Activated CD4-positive, alpha-beta T cell treated with anti-CD3 and anti-CD28 coated beads, Interleukin-2, amount 50 U/mL, for 1 hour (primary cell): ENCODE measurements at regions not wholly inside any gene's neighbourhood (a gene's known extent, or its start where the extent isn't known, plus 50 kb on each side); places are given as distances from the start of the nearest gene placed in this dataset.
"Not testable (repeated sequence)": the region's sequence is repeated elsewhere in the genome, so short reads cannot be mapped to it uniquely, and the experiment has no call there.

Source experiments
- DNase-seq: peaks from one replicate; pipeline ENCODE4 v3.0.0-alpha.2; 2020

DNA sequence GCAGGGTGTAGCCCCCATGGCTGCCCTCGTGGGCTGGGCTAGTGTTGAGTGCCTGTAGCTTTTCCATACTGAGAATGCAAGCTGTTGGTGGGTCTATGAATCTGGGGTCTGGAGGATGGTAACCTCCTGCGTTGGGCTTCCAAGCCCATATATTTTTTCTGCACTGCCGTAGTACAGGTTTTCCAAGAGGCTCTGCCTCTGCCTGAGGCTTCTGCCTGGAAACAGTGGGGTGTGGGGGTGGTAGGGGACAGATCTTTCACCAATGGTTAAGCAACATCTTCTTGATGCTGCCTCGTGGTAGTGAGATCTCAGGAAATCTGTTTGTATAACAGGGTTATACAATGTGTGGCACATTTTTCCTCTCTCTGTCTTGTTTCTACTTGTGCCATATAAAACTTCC is 189.0 kb upstream of the ZNF519 start:
- not testable (repeated sequence) for DNase-seq

GRCh38 chr18:14301255-14301654 is 169.0 kb upstream of the ZNF519 start:
- DNase-seq = not testable (repeated sequence)

DNA sequence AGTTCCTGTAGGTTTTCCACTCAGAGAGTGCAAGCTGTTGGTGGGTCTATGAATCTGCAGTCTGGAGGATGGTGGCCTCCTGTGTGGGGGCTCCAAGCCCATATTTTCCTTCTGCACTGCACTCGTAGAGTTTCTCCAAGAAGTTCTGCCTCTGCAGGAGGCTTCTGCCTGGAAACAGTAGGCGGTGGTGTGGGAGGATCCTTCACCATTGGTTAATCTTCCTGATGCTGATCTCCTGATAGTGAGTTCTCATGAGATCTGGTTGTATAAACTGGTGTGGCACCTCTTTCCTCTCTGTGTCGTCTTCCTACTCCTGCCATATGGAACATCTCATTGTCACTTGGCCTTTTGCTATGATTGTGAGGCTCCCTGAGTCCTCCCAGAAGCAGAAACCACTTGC is 162.8 kb upstream of the ZNF519 start:
- not testable (repeated sequence) for DNase-seq

DNA sequence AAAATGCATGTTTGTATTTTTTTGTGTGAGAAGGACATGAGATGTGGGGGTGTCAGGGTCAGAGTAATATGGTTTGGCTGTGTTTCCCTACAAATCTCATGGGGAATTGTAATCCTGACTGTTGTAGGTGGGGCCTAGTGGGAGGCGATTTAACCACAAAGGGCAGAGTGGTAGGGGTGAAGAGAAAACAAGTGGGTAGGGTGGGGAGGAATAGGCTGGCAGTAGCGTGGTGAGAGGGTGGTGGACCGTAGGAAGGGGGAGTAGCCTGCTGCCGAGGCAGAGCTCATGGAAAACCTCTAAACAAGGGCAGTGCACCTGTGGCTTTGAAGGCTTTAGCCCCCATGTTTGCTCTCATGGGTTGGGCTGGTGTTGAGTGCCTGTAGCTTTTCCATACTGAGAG is 152.8 kb upstream of the ZNF519 start:
- no peak for DNase-seq

DNA sequence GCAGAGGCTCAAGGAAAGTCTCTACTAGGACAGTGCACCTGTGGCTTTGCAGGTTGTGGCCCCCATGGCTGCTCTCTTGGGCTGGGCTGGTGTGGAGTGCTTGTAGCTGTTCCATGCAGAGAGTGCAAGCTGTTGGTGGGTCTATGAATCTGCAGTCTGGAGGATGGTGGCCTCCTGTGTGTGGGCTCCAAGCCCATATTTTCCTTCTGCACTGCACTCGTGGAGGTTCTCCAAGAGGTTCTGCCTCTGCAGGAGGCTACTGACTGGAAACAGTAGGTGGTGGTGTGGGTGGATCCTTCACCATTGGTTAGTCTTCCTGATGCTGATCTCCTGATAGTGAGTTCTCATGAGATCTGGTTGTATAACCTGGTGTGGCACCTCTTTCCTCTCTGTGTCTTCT is 143.2 kb upstream of the ZNF519 start:
- not testable (repeated sequence) for DNase-seq

- DNase-seq = not testable (repeated sequence)
Measured at GRCh38 chr18:14265637-14266410, 133.6 kb upstream of the ZNF519 start.

DNA sequence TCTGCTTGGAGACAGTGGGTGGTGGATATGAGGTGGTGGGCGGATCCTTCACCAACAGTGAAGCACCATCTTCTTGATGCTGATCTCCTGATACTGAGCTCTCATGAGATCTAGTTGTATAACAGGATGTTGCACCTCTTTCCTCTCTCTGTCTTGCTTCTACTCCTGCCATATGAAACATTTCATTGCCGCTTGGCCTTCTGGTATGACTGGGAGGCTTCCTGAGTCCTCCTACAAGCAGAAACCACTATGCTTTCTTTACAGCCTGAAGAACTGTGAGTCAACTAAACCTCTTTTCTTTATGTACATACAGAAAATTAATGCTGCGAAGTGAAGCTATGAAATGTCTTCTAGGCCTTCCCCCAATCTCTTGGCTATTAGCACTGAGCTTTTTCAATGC is 130.6 kb upstream of the ZNF519 start:
- DNase-seq = not testable (repeated sequence)

DNA sequence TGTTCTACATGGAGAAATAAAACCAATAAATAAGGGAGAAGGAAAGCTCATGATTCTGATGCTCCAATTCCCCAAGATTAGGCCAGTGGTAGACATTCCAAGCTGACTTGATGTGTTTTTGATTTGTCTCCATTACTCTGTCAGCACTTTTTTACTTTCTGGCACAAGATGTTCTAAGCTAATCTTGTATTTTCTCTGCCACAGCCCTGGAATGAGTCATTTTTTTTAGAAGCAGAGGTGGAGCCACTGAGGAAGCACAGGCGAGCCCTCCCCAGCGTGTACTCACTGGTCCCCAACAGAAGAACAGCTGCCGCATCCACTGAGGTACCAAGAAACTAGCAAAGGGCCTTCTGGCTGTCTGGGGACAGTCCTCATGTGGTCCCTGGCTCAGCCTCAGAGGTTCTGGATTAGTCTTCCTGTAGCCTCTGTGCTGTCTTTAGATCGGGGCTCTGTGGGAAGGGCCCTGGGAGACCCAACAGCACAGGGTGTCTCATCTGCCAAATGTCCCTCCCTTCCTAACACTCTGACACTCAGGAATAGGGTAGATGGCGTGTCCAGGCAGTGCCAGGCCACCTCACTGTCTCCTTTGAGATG is 117.9 kb upstream of the ZNF519 start:
- not testable (repeated sequence) for DNase-seq

DNA sequence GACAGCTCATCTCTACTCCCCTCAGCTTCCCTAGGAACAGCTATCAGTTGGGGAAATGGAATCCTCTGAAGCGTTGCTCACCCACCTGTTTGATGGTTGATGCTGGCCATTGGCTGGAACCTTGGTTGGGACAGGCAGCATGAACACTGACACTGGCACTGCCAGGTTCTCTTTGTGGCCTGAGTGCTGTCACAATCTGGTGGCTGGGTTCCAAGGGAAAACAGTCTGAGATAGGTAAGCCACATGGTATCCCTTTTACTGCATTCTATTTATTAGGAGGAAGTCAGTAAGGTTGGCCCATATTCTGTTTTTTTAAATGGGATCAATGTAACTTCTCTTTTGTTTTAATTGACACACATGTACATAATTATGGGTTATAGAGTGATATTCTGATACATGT is 107.0 kb upstream of the ZNF519 start:
- DNase-seq = not testable (repeated sequence)

- not testable (repeated sequence) for DNase-seq
Measured at GRCh38 chr18:14236356-14237048, 104.3 kb upstream of the ZNF519 start.

- not testable (repeated sequence) for DNase-seq
Measured at GRCh38 chr18:14225286-14225679, 93.0 kb upstream of the ZNF519 start.

DNA sequence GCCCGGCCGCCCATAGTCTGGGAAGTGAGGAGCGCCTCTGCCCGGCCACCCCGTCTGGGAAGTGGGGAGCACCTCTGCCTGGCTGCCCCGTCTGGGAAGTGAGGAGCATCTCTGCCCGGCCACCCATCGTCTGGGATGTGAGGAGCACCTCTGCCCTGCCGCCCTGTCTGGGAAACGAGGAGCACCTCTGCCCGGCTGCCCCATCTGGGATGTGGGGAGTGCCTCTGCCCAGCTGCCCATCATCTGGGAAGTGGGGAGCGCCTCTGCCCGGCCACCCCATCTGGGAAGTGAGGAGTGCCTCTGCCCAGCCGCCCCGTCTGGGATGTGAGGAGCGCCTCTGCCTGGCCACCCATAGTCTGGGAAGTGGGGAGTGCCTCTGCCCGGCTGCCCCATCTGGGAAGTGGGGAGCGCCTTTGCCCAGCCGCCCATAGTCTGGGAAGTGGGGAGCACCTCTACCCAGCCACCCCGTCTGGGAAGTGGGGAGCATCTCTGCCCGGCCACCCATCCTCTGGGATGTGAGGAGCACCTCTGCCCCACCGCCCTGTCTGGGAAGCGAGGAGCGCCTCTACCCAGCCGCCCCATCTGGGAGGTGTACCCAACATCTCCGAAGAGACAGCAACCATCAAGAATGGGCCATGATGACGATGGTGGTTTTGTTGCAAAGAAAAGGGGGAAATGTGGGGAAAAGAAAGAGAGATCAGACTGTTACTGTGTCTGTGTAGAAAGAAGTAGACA is 92.5 kb upstream of the ZNF519 start:
- DNase-seq = not testable (repeated sequence)

DNA sequence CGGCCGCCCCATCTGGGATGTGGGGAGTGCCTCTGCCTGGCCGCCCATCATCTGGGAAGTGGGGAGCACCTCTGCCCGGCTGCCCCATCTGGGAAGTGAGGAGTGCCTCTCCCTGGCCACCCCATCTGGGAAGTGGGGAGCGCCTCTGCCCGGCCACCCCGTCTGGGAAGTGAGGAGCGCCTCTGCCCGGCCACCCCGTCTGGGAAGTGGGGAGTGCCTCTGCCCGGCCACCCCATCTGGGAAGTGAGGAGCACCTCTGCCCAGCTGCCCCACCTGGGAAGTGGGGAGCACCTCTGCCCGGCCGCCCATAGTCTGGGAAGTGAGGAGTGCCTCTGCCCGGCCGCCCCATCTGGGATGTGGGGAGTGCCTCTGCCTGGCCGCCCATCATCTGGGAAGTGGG is 91.7 kb upstream of the ZNF519 start:
- not testable (repeated sequence) for DNase-seq

DNA sequence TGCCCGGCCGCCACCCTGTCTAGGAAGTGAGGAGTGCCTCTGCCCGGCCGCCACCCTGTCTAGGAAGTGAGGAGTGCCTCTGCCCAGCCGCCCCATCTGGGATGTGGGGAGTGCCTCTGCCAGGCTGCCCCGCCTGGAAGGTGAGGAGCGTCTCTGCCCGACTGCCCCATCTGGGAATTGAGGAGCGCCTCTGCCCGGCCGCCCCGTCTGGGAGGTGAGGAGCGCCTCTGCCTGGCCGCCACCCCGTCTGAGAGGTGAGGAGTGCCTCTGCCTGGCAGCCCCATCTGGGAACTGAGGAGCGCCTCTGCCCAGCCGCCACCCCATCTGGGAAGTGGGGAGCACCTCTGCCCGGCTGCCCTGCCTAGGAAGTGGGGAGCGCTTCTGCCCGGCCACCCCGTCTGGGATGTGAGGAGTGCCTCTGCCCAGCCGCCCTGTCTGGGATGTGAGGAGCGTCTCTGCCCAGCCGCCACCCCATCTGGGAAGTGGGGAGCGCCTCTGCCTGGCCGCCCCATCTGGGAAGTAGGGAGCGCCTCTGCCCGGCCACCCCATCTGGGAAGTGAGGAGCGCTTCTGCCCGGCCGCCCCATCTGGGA is 91.1 kb upstream of the ZNF519 start:
- DNase-seq = not testable (repeated sequence)

DNA sequence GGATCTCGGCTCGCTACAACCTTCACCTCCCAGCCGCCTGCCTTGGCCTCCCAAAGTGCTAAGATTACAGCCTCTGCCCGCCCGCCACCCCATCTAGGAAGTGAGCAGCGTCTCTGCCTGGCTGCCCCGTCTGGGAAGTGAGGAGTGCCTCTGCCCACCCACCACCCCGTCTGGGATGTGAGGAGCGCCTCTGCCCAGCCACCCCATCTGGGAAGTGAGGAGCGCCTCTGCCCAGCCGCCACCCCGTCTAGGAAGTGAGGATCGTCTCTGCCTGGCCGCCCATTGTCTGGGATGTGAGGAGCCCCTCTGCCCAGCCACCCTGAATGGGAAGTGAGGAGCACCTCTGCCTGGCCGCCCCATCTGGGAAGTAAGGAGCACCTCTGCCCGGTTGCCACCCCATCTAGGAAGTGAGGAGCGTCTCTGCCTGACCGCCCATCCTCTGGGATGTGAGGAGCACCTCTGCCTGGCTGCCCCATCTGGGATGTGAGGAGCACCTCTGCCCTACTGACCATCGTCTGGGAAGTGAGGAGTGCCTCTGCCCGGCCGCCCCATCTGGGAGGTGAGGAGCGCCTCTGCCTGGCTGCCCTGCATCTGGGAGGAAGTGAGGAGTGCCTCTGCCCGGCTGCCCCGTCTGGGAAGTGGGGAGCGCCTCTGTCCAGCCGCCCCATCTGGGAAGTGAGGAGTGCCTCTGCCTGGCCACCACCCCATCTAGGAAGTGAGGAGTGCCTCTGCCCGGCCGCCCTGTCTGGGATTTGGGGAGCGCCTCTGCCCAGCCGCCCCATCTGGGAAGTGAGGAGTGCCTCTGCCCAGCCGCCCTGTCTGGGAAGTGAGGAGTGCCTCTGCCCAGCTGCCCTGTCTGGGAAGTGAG is 90.4 kb upstream of the ZNF519 start:
- DNase-seq = not testable (repeated sequence)

DNA sequence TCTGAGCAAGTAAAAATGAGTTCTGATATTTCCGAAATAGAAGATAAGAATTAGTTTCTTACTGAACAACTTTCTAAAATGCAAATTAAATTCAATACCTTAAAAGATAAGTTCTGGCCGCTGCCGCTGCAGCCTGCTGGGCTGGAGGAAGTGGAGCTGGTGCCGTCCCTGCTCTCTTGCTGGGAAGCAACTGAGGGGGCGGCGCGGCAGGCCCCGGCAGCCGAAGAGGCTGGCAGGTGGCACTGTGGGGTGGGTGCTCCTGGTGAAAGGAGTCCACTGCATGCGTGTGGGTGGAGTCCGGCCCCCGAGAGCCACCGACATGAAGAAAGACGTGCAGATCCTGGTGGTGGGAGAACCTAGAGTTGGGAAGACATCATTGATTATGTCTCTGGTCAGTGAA is 89.5 kb upstream of the ZNF519 start:
- DNase-seq = no peak

DNA sequence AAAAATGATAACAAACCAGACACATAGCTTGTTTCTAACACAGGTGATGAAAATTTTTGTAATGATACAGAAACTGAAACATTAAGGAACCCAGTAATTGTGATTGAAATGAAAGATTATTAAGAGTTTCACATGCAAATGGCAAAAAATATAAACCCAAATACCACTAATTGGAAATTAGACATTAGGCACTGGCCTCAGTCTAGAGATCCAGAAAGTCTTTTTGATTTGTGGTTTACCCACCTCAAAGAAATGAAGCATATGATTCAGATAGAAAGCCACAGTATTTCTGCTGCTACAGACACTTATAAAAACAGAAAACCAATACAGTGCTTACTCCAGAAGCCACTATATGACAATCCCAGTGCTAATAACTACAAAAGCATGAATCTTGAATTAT is 83.7 kb upstream of the ZNF519 start:
- not testable (repeated sequence) for DNase-seq

GRCh38 chr18:14203424-14203823 is 71.2 kb upstream of the ZNF519 start:
- not testable (repeated sequence) for DNase-seq

GRCh38 chr18:14190776-14191442 is 58.7 kb upstream of the ZNF519 start:
- DNase-seq = not testable (repeated sequence)

DNA sequence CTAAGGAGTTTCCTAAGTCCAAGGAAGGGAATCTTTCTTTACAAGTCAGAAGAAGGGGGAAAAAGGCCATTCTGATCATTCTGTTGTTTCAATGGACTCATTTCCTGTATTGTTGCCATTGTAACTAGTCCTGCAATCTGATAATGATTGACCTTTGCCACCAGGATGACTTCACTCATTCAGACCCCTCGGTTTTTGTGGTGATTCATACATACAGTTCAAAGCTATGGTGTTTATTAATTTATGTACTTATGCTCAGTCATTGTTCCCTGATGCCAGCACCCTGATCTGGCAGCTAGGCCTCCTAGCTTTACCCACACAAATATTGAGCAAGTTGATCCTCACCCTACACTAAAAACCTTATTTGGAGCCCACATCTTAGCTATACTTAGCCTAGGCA is 57.6 kb upstream of the ZNF519 start:
- no peak for DNase-seq

GRCh38 chr18:14188751-14189406 is 56.6 kb upstream of the ZNF519 start:
- DNase-seq = not testable (repeated sequence)
